H1 (cell line): ENCODE measurements at regions not wholly inside any gene's neighbourhood (a gene's known extent, or its start where the extent isn't known, plus 50 kb on each side); places are given as distances from the start of the nearest gene placed in this dataset.

Experiments
- CTCF ChIA-PET: fragments of 300-600 bp; sonication (Branson Sonifier 250); formaldehyde crosslinking; loops from one replicate; lab custom pipeline; 2021; ENCODE audit not compliant: partially characterized antibody; lab: Charles Lee
- POLR2A ChIA-PET: fragments of 300-600 bp; sonication (Branson Sonifier 250); formaldehyde crosslinking; loops from one replicate; lab custom pipeline; 2021; ENCODE audit warnings: inconsistent platforms; ENCODE audit not compliant: partially characterized antibody; lab: Charles Lee
- DNase-seq, 2 experiments: peaks; one replicate each; pipeline versions ENCODE4 v3.0.0 to v3.0.0-alpha.2; 2010 to 2022; ENCODE audit warnings: low spot score in 2 of 2, low read depth in 1 of 2, mixed read lengths in 1 of 2
- FAIRE-seq: peaks from 2 replicates; lab custom pipeline; 2011; peaks lifted over from hg19 to GRCh38; lab: Jason Lieb, UNC
- H2AFZ ChIP-seq: 2 replicates; pipeline ENCODE4 v1.8.1; 2012; ENCODE audit warnings: low read length, inconsistent platforms
- H2AK5ac ChIP-seq: 2 replicates; pipeline ENCODE4 v1.6.1; 2013; ENCODE audit warnings: low read depth, low read length
- H2BK120ac ChIP-seq: replicated peaks from 2 replicates; pipeline ENCODE3; 2013; ENCODE audit warnings: low read depth, low read length, inconsistent platforms
- H2BK12ac ChIP-seq: 2 replicates; pipeline ENCODE4 v1.6.1; 2013; ENCODE audit warnings: low read depth, low read length
- H2BK15ac ChIP-seq: 2 replicates; pipeline ENCODE4 v1.6.1; 2013; ENCODE audit warnings: low read length
- H2BK20ac ChIP-seq: 2 replicates; pipeline ENCODE4 v1.6.1; 2013; ENCODE audit warnings: low read length
- H2BK5ac ChIP-seq: 2 replicates; pipeline ENCODE4 v1.6.1; 2013; ENCODE audit warnings: low read depth, low read length
- H3K14ac ChIP-seq: 2 replicates; pipeline ENCODE4 v1.6.1; 2013; ENCODE audit warnings: inconsistent platforms; ENCODE audit not compliant: insufficient read length
- H3K18ac ChIP-seq: 2 replicates; pipeline ENCODE4 v1.6.1; 2013; ENCODE audit warnings: low read length; ENCODE audit errors: extremely low read depth
- H3K23ac ChIP-seq: 2 replicates; pipeline ENCODE4 v1.6.1; 2013; ENCODE audit warnings: inconsistent platforms; ENCODE audit not compliant: insufficient read length
- H3K23me2 ChIP-seq: 2 replicates; pipeline ENCODE4 v1.6.1; 2013; ENCODE audit warnings: low read depth, low read length
- H3K27ac ChIP-seq: 2 replicates; pipeline ENCODE4 v1.6.1; 2011; ENCODE audit warnings: low read depth, low read length, inconsistent platforms
- H3K27me3 ChIP-seq, 4 experiments: replicated peaks in 1 of 4; 1 replicate in 1 of 4; 2 replicates in 3 of 4; pipeline versions ENCODE4 v1.6.1 to v1.8.1; 2011 to 2013; ENCODE audit warnings: low read length in 3 of 4, mild to moderate bottlenecking in 3 of 4, inconsistent platforms in 2 of 4, mixed read lengths in 2 of 4, moderate library complexity in 1 of 4; ENCODE audit not compliant: control insufficient read depth in 3 of 4, insufficient read depth in 3 of 4; ENCODE audit errors: extremely low read depth in 1 of 4
- H3K36me3 ChIP-seq, 4 experiments: 2 replicates each; pipeline versions ENCODE4 v1.6.1 to v1.8.1; 2011 to 2013; ENCODE audit warnings: mild to moderate bottlenecking in 4 of 4, low read length in 3 of 4, moderate library complexity in 2 of 4, control low read depth in 1 of 4, inconsistent platforms in 1 of 4; ENCODE audit not compliant: insufficient read depth in 4 of 4, control insufficient read depth in 2 of 4
- H3K4ac ChIP-seq: replicated peaks from 2 replicates; pipeline ENCODE3; 2013; ENCODE audit warnings: low read length, low read depth, mixed read lengths, inconsistent platforms; ENCODE audit not compliant: insufficient read length
- H3K4me1 ChIP-seq, 4 experiments: replicated peaks in 1 of 4; 1 replicate in 1 of 4; 2 replicates in 3 of 4; pipeline versions ENCODE4 v1.6.1 to v1.8.1; 2011 to 2013; ENCODE audit warnings: low read length in 3 of 4, inconsistent platforms in 2 of 4, mixed read lengths in 1 of 4; ENCODE audit not compliant: insufficient read depth in 4 of 4, control insufficient read depth in 3 of 4
- H3K4me2 ChIP-seq, 2 experiments: 2 replicates each; pipeline versions ENCODE4 v1.6.1 to v1.8.1; 2011 to 2013; ENCODE audit warnings: low read depth in 2 of 2, low read length in 2 of 2, control low read depth in 1 of 2, inconsistent platforms in 1 of 2, mild to moderate bottlenecking in 1 of 2; ENCODE audit not compliant: insufficient read depth in 1 of 2
- H3K4me3 ChIP-seq, 4 experiments: fragments of 200-600, 300-600 bp in 1 of 4; sonication (generic), shearing (Covaris generic), sonication (Bioruptor Twin) in 1 of 4; 2 replicates each; pipeline versions ENCODE4 v1.5.1 to v1.8.1; 2011 to 2016; ENCODE audit warnings: low read length in 4 of 4, low read depth in 3 of 4, control low read depth in 2 of 4, inconsistent platforms in 2 of 4, mild to moderate bottlenecking in 2 of 4, mixed read lengths in 1 of 4, moderate library complexity in 1 of 4; ENCODE audit not compliant: insufficient read depth in 2 of 4; ENCODE audit errors: extremely low read depth in 1 of 4
- H3K56ac ChIP-seq: replicated peaks from 2 replicates; pipeline ENCODE3; 2013; ENCODE audit warnings: low read depth, mild to moderate bottlenecking, mixed read lengths, low read length, inconsistent platforms; ENCODE audit not compliant: insufficient read length
- H3K79me1 ChIP-seq: 2 replicates; pipeline ENCODE4 v1.6.1; 2013; ENCODE audit warnings: low read depth, low read length, control low read depth
- H3K79me2 ChIP-seq, 2 experiments: 2 replicates each; pipeline versions ENCODE4 v1.6.1 to v1.8.1; 2012 to 2013; ENCODE audit warnings: low read length in 2 of 2, mild to moderate bottlenecking in 2 of 2, inconsistent platforms in 1 of 2; ENCODE audit not compliant: insufficient read depth in 2 of 2, control insufficient read depth in 1 of 2
- H3K9ac ChIP-seq, 4 experiments: replicated peaks in 1 of 4; 1 replicate in 1 of 4; 2 replicates in 3 of 4; pipeline versions ENCODE4 v1.6.1 to v1.8.1; 2011 to 2013; ENCODE audit warnings: low read depth in 3 of 4, low read length in 3 of 4, control low read depth in 2 of 4, mild to moderate bottlenecking in 2 of 4, moderate library complexity in 2 of 4, inconsistent platforms in 1 of 4; ENCODE audit errors: extremely low read depth in 1 of 4
- H3K9me3 ChIP-seq, 2 experiments: 2 replicates each; pipeline versions ENCODE4 v1.6.1 to v1.8.1; 2012 to 2013; ENCODE audit warnings: mild to moderate bottlenecking in 2 of 2, moderate library complexity in 2 of 2, control low read depth in 1 of 2, inconsistent platforms in 1 of 2, low read depth in 1 of 2, low read length in 1 of 2, mixed read lengths in 1 of 2; ENCODE audit not compliant: insufficient read depth in 2 of 2
- H4K20me1 ChIP-seq, 2 experiments: replicated peaks in 1 of 2; 2 replicates each; pipeline versions ENCODE3 to v1.8.1; 2011 to 2013; ENCODE audit warnings: inconsistent platforms in 2 of 2, low read length in 2 of 2, mild to moderate bottlenecking in 1 of 2; ENCODE audit not compliant: insufficient read depth in 2 of 2, control insufficient read depth in 1 of 2
- H4K5ac ChIP-seq: 2 replicates; pipeline ENCODE4 v1.6.1; 2013; ENCODE audit warnings: low read length, low read depth, mixed read lengths, inconsistent platforms; ENCODE audit not compliant: insufficient read length
- H4K8ac ChIP-seq: 2 replicates; pipeline ENCODE4 v1.8.0; 2013; ENCODE audit warnings: mild to moderate bottlenecking, moderate library complexity, low read length, inconsistent platforms; ENCODE audit not compliant: insufficient read depth; ENCODE audit errors: extremely low read depth
- H4K91ac ChIP-seq: replicated peaks from 2 replicates; pipeline ENCODE3; 2013; ENCODE audit warnings: low read length, mixed read lengths, inconsistent platforms; ENCODE audit not compliant: insufficient read length
- HDAC6 ChIP-seq: IDR thresholded peaks from one replicate; pipeline ENCODE4 v1.7.1; 2012; ENCODE audit warnings: low read depth, mild to moderate bottlenecking, inconsistent platforms, low read length, moderate library complexity
- ZNF274 ChIP-seq: IDR thresholded peaks from 2 replicates; pipeline ENCODE4 v1.7.0; 2012; ENCODE audit warnings: low read length, borderline replicate concordance; ENCODE audit errors: extremely low read depth
- WGBS, 2 experiments: shearing (Covaris generic) in 1 of 2; methylation state at CpG; one replicate each; pipeline versions ENCODE4 v1.1.6 to v1.1.7; 2013 to 2015; ENCODE audit warnings: low lambda C conversion rate in 2 of 2, mixed read lengths in 2 of 2, inconsistent platforms in 1 of 2, low coverage in 1 of 2, missing lambda C conversion rate in 1 of 2; ENCODE audit not compliant: insufficient replicate concordance in 2 of 2, insufficient coverage in 1 of 2, insufficient read length in 1 of 2; ENCODE audit errors: extremely low coverage in 1 of 2, missing lambda C conversion rate in 1 of 2; 5-methylcytosine and 5-hydroxymethylcytosine counted together

DNA sequence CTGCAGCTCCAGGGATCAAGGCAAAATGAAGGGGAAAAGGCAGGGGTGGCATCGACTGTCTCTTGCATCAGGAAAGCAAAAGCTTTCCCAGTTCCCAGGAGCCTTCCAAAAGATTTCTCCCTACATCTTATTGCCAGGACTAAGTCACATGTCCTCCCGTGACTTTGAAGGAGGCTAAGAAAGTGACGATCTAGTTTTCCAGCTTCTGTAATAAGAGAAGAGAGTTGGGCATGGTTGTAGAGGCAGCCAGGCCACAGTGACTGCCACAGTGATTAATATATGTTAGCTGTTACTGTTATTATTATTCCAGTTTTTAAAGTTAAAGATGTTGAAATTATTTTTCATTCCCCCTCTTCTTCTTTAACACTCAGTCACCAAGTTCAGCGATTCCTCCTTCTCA lies 77.1 kb downstream of the RMI1 start:
- no peak overlapping the region for H2BK120ac ChIP-seq
- no peak overlapping the region for H2AK5ac ChIP-seq
- no peak overlapping the region for H2BK20ac ChIP-seq
- H3K4me2 ChIP-seq = no peak overlapping the region
- H2BK5ac ChIP-seq = no peak overlapping the region
- peaks cover 2% of the 10 kb centered on the region; the same call in 1 of the 2 replicates for H3K23me2 ChIP-seq
- no peak overlapping the region for H4K5ac ChIP-seq
- no peak overlapping the region for H2BK15ac ChIP-seq
- DNase-seq = no peak
- no peak overlapping the region for H4K91ac ChIP-seq
- H3K56ac ChIP-seq = no peak overlapping the region
- POLR2A ChIA-PET = no interaction called here
- no peak overlapping the region for H4K8ac ChIP-seq
- no peak overlapping the region for H2BK12ac ChIP-seq
- no peaks in the 10 kb centered on the region for H3K36me3 ChIP-seq
- H3K4me1 ChIP-seq = no peaks in the 10 kb centered on the region
- TF ChIP-seq HDAC6 (no peak), ZNF274 (no peak)
- TF ChIP-seq, all 59 proteins: peak for 0
- Histone ChIP-seq H3K18ac (no peak overlapping the region), H3K4me3 (no peak overlapping the region), H3K27me3 (no peaks in the 10 kb centered on the region), H3K27ac (no peak overlapping the region), H3K23ac (no peak overlapping the region), H2AFZ (no peak overlapping the region), H3K14ac (no peak overlapping the region), H3K79me2 (no peaks in the 10 kb centered on the region), H3K4ac (no peak overlapping the region), H4K20me1 (no peaks in the 10 kb centered on the region), H3K9ac (no peak overlapping the region), H3K9me3 (no peaks in the 10 kb centered on the region), H3K79me1 (no peaks in the 10 kb centered on the region)
- no peak for FAIRE-seq
- 96% methylated on average over 4 of the region's 4 CpGs; no CpG with 5 or more reads in 1 of the 2 experiments for WGBS, 2 experiments
- CTCF ChIA-PET = interaction anchor here (1.1 kb wide), 1 partner anchor 115 kb away, joined by 4 read pairs; no protein-coding TSS in a partner anchor
